RWPE2 (cell line): ENCODE measurements at regions not wholly inside any gene's neighbourhood (a gene's known extent, or its start where the extent isn't known, plus 50 kb on each side); places are given as distances from the start of the nearest gene placed in this dataset.
A peak's percentile ranks its signal among the peaks of the same experiment; 100 is the strongest.

Source experiments
- ATAC-seq: fragments of 200-7000 bp; cut with Tn5 transposase; 3 replicates; pipeline ENCODE4 v1.9.1; 2021; ENCODE audit warnings: low read depth
- DNase-seq: peaks from one replicate; pipeline ENCODE4 v3.0.0-alpha.2; 2020; ENCODE audit warnings: low spot score
- H3K27ac ChIP-seq: fragments of 450-650 bp; 2 replicates; pipeline ENCODE4 v1.5.1; 2017; ENCODE audit warnings: mild to moderate bottlenecking; ENCODE audit not compliant: poor library complexity, severe bottlenecking
- H3K27me3 ChIP-seq: fragments of 250-450 bp; sonication (Bioruptor Pico); 2 replicates; pipeline ENCODE4 v1.5.1; 2021; ENCODE audit warnings: mild to moderate bottlenecking, moderate library complexity; ENCODE audit not compliant: insufficient read depth, poor library complexity, severe bottlenecking
- H3K36me3 ChIP-seq: fragments of 250-450 bp; sonication (Bioruptor Pico); 2 replicates; pipeline ENCODE4 v1.5.1; 2020; ENCODE audit warnings: low read depth, mild to moderate bottlenecking, moderate library complexity
- H3K4me1 ChIP-seq: fragments of 250-450 bp; sonication (Bioruptor Pico); 2 replicates; pipeline ENCODE4 v1.5.1; 2021; ENCODE audit warnings: mild to moderate bottlenecking, moderate library complexity; ENCODE audit not compliant: insufficient read depth, poor library complexity, severe bottlenecking
- H3K4me3 ChIP-seq: fragments of 250-450 bp; sonication (Bioruptor Pico); 2 replicates; pipeline ENCODE4 v1.5.1; 2021; ENCODE audit warnings: mild to moderate bottlenecking, moderate library complexity; ENCODE audit not compliant: severe bottlenecking
- H3K9me3 ChIP-seq: fragments of 250-450 bp; sonication (Bioruptor Pico); 2 replicates; pipeline ENCODE4 v1.5.1; 2021; ENCODE audit warnings: mild to moderate bottlenecking, moderate library complexity; ENCODE audit not compliant: severe bottlenecking
- CTCF ChIP-seq: fragments of 450-650 bp; IDR thresholded peaks from one replicate; pipeline ENCODE4 v1.5.1; 2017; ENCODE audit warnings: mild to moderate bottlenecking, moderate library complexity; ENCODE audit not compliant: poor library complexity, severe bottlenecking

DNA sequence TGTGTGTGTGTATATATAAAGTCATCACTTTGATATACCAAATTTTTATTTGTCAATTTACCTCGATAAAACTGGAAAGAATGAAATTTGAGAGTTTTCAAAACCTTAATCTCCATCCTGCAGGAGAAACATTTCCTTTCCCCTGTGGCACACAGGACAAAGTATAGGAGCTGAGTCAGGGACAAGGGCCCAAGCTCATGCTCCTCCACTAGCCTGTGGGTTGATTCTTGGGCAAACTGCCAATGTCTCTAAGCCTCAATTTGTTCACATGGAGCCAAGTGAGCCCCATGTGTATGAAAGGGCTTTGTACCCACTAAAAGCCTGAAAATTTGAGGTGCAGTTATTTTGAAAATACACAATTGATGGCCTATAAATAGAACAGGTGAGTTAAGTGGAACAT, 60.3 kb upstream of the IL6 start:
- Histone ChIP-seq H3K9me3 (no peaks in the 10 kb centered on the region), H3K27me3 (no peaks in the 10 kb centered on the region), H3K4me3 (no peak overlapping the region), H3K36me3 (no peaks in the 10 kb centered on the region), H3K4me1 (peaks cover 41% of the 10 kb centered on the region), H3K27ac (peak overlapping the region; percentile 87)
- no peak for DNase-seq
- no peak for TF ChIP-seq CTCF
- ATAC-seq = peak; percentile 28; the same call in 2 of the 3 replicates

- no peak for DNase-seq
- Histone ChIP-seq H3K27ac (peak overlapping the region; percentile 87), H3K9me3 (no peaks in the 10 kb centered on the region), H3K4me1 (peaks cover 41% of the 10 kb centered on the region), H3K27me3 (no peaks in the 10 kb centered on the region), H3K36me3 (no peaks in the 10 kb centered on the region), H3K4me3 (no peak overlapping the region)
- ATAC-seq = no peak
- TF ChIP-seq CTCF = no peak
Measured at GRCh38 chr7:22665923-22666322, 61.1 kb upstream of the IL6 start.

GRCh38 chr7:22664988-22665798, 61.8 kb upstream of the IL6 start:
- no peaks in the 10 kb centered on the region for H3K36me3 ChIP-seq
- H3K27ac ChIP-seq = no peak overlapping the region
- no peaks in the 10 kb centered on the region for H3K27me3 ChIP-seq
- H3K4me1 ChIP-seq = peaks cover 41% of the 10 kb centered on the region
- no peak for ATAC-seq
- no peaks in the 10 kb centered on the region for H3K9me3 ChIP-seq
- H3K4me3 ChIP-seq = no peak overlapping the region
- no peak for DNase-seq
- TF ChIP-seq CTCF = no peak

- ATAC-seq = no peak
- DNase-seq = no peak
- no peak for TF ChIP-seq CTCF
- no peak overlapping the region for H3K4me3 ChIP-seq
- H3K9me3 ChIP-seq = no peaks in the 10 kb centered on the region
- peaks cover 39% of the 10 kb centered on the region for H3K4me1 ChIP-seq
- no peaks in the 10 kb centered on the region for H3K36me3 ChIP-seq
- no peaks in the 10 kb centered on the region for H3K27me3 ChIP-seq
- H3K27ac ChIP-seq = peak overlapping the region; percentile 15
Measured at GRCh38 chr7:22663721-22664120, 63.3 kb upstream of the IL6 start.

DNA sequence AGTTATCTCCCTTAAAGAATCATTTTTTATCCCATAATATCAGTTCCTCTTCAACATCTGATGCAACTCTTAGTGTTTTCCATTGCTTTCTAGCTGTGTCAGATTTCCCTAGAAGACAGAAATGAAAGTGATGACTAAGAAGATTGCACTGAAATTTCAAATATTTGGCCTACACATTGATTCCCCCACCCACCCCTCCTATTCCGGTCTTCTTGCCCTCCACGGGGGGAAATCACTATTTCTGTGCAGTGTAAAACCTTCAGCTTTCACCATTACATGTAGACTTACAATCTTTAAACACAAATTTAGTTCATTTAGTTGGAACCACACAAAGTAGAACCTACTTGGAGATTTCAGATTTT, 63.7 kb upstream of the IL6 start:
- no peak for DNase-seq
- no peak for TF ChIP-seq CTCF
- Histone ChIP-seq H3K4me1 (peaks cover 35% of the 10 kb centered on the region), H3K27me3 (no peaks in the 10 kb centered on the region), H3K9me3 (no peaks in the 10 kb centered on the region), H3K27ac (peak overlapping the region; percentile 15), H3K4me3 (no peak overlapping the region), H3K36me3 (no peaks in the 10 kb centered on the region)
- no peak for ATAC-seq
